GM23248 (cell line): ENCODE measurements at regions not wholly inside any gene's neighbourhood (a gene's known extent, or its start where the extent isn't known, plus 50 kb on each side); places are given as distances from the start of the nearest gene placed in this dataset.

Experiments used
- EZH2 ChIP-seq: fragments of 200-600 bp; sonication (generic); IDR thresholded peaks from 2 replicates; pipeline ENCODE4 v1.6.1; 2018; ENCODE audit warnings: antibody characterized with exemption, mild to moderate bottlenecking; ENCODE audit not compliant: insufficient read depth, poor library complexity, severe bottlenecking
- EZH2phosphoT487 ChIP-seq: fragments of 200-600 bp; sonication (generic); IDR thresholded peaks from 2 replicates; pipeline ENCODE4 v1.6.1; 2018; ENCODE audit warnings: antibody characterized with exemption, moderate library complexity, mild to moderate bottlenecking, low read depth; ENCODE audit not compliant: insufficient read depth

GRCh38 chr20:6426287-6426891 is 303.6 kb upstream of the FERMT1 start:
- TF ChIP-seq EZH2 (no peak), EZH2phosphoT487 (no peak)
